Loucy (cell line): ENCODE measurements at regions not wholly inside any gene's neighbourhood (a gene's known extent, or its start where the extent isn't known, plus 50 kb on each side); places are given as distances from the start of the nearest gene placed in this dataset.
"Not testable (repeated sequence)": the region's sequence is repeated elsewhere in the genome, so short reads cannot be mapped to it uniquely, and the experiment has no call there.

Experiments
- H2AFZ ChIP-seq: fragments of 200-600 bp; sonication (generic); 2 replicates; pipeline ENCODE4 v1.6.0; 2016; ENCODE audit warnings: antibody characterized with exemption, mild to moderate bottlenecking, low read length, moderate library complexity
- H3F3A ChIP-seq: fragments of 200-600 bp; 2 replicates; pipeline ENCODE4 v1.6.0; 2016; ENCODE audit warnings: antibody characterized with exemption, low read depth, mild to moderate bottlenecking
- H3K27me3 ChIP-seq: fragments of 200-600 bp; sonication (generic); 2 replicates; pipeline ENCODE4 v1.6.1; 2014; ENCODE audit warnings: low read length, mild to moderate bottlenecking; ENCODE audit not compliant: insufficient read depth, poor library complexity, severe bottlenecking
- H3K36me3 ChIP-seq: fragments of 200-600 bp; sonication (generic); 2 replicates; pipeline ENCODE4 v1.6.1; 2016; ENCODE audit warnings: low read length; ENCODE audit not compliant: insufficient read depth
- H3K4me1 ChIP-seq: fragments of 200-600 bp; sonication (generic); 2 replicates; pipeline ENCODE4 v1.5.1; 2014; ENCODE audit warnings: low read length, mild to moderate bottlenecking; ENCODE audit not compliant: insufficient read depth, poor library complexity, severe bottlenecking
- H3K4me2 ChIP-seq: fragments of 200-600 bp; sonication (generic); 2 replicates; pipeline ENCODE4 v1.6.0; 2014; ENCODE audit warnings: antibody characterized with exemption, low read length, low read depth, mild to moderate bottlenecking; ENCODE audit not compliant: poor library complexity, severe bottlenecking
- H3K4me3 ChIP-seq: fragments of 200-600 bp; sonication (generic); 2 replicates; pipeline ENCODE4 v1.5.1; 2014; ENCODE audit warnings: low read length, mild to moderate bottlenecking, mixed read lengths; ENCODE audit not compliant: poor library complexity, severe bottlenecking
- H3K79me2 ChIP-seq: fragments of 200-600 bp; sonication (generic); 2 replicates; pipeline ENCODE4 v1.6.1; 2014; ENCODE audit warnings: low read length; ENCODE audit not compliant: insufficient read depth
- H3K9ac ChIP-seq: fragments of 200-600 bp; sonication (generic); 2 replicates; pipeline ENCODE4 v1.6.0; 2014; ENCODE audit warnings: mild to moderate bottlenecking, low read depth, low read length, moderate library complexity; ENCODE audit not compliant: poor library complexity, severe bottlenecking
- H3K9me2 ChIP-seq: fragments of 200-600 bp; sonication (generic); replicated peaks from 2 replicates; pipeline ENCODE4 v1.6.1; 2016; ENCODE audit warnings: low read depth, low read length, mixed read lengths
- H3K9me3 ChIP-seq: fragments of 200-600 bp; sonication (generic); 2 replicates; pipeline ENCODE4 v1.6.1; 2014; ENCODE audit warnings: mild to moderate bottlenecking, antibody characterized with exemption, low read length, low read depth; ENCODE audit not compliant: insufficient read depth
- H4K20me1 ChIP-seq: fragments of 200-600 bp; sonication (generic); 2 replicates; pipeline ENCODE4 v1.6.0; 2014; ENCODE audit warnings: antibody characterized with exemption, low read length, mild to moderate bottlenecking; ENCODE audit not compliant: insufficient read depth, poor library complexity, severe bottlenecking
- CTCF ChIP-seq: fragments of 200-600 bp; sonication (generic); conservative IDR thresholded peaks from 2 replicates; pipeline ENCODE4 v1.5.1; 2014; ENCODE audit warnings: mild to moderate bottlenecking, antibody characterized with exemption, low read length
- EZH2phosphoT487 ChIP-seq: fragments of 200-600 bp; IDR thresholded peaks from 2 replicates; pipeline ENCODE4 v1.6.1; 2018; ENCODE audit warnings: antibody characterized with exemption, mild to moderate bottlenecking, moderate library complexity, borderline replicate concordance

- Histone ChIP-seq H3K9ac (no peak overlapping the region), H3K27me3 (no peaks in the 10 kb centered on the region), H3K79me2 (no peaks in the 10 kb centered on the region), H3K9me3 (no peaks in the 10 kb centered on the region), H3F3A (no peaks in the 10 kb centered on the region), H2AFZ (no peak overlapping the region), H4K20me1 (no peaks in the 10 kb centered on the region), H3K4me3 (no peak overlapping the region), H3K36me3 (no peaks in the 10 kb centered on the region), H3K4me1 (no peaks in the 10 kb centered on the region), H3K9me2 (no peaks in the 10 kb centered on the region), H3K4me2 (no peak overlapping the region)
- no peak for TF ChIP-seq CTCF
Observed at GRCh38 chr1:178038372-178038771, 55.5 kb upstream of the RASAL2 start.

- Histone ChIP-seq H3K79me2 (no peaks in the 10 kb centered on the region), H3K9me2 (no peaks in the 10 kb centered on the region), H3K9me3 (no peaks in the 10 kb centered on the region)
Observed at GRCh38 chr1:178039891-178040290, 54.0 kb upstream of the RASAL2 start.

GRCh38 chr1:178043940-178044339 is 50.0 kb upstream of the RASAL2 start:
- not testable (repeated sequence) for H3K4me2 ChIP-seq, H3K9ac ChIP-seq, H3K36me3 ChIP-seq, H3K4me1 ChIP-seq, H3F3A ChIP-seq, H3K4me3 ChIP-seq, H2AFZ ChIP-seq, H3K79me2 ChIP-seq, H3K9me3 ChIP-seq, H3K9me2 ChIP-seq, H3K27me3 ChIP-seq, H4K20me1 ChIP-seq

More at GRCh38 chr1:178039891-178040290, 54.0 kb upstream of the RASAL2 start:
- Histone ChIP-seq H4K20me1 (no peaks in the 10 kb centered on the region), H3K9ac (no peak overlapping the region), H2AFZ (no peak overlapping the region), H3K27me3 (no peaks in the 10 kb centered on the region), H3K4me3 (no peak overlapping the region), H3F3A (no peaks in the 10 kb centered on the region), H3K36me3 (no peaks in the 10 kb centered on the region), H3K4me2 (no peak overlapping the region), H3K4me1 (no peaks in the 10 kb centered on the region)
- TF ChIP-seq EZH2phosphoT487 (no peak), CTCF (no peak)
